ENCODE measurements at regions not wholly inside any gene's neighbourhood (a gene's known extent, or its start where the extent isn't known, plus 50 kb on each side); places are given as distances from the start of the nearest gene placed in this dataset.

- TF ChIP-seq CTCF (IDR thresholded peaks at IDR 0.05; ENCODE audit: low read depth, low read length, missing input control) (no peak), YY1 (IDR thresholded peaks at IDR 0.05) (no peak)
Measured at GRCh38 chr2:74081030-74081762, 66.5 kb downstream of the BOLA3 start.

Data from liver (tissue), 2 donors.